KMS-11 (cell line): ENCODE measurements at regions not wholly inside any gene's neighbourhood (a gene's known extent, or its start where the extent isn't known, plus 50 kb on each side); places are given as distances from the start of the nearest gene placed in this dataset.

Source experiments
- H2AFZ ChIP-seq: fragments of 200-600 bp; sonication (generic); 2 replicates; pipeline ENCODE4 v1.6.1; 2016; ENCODE audit warnings: antibody characterized with exemption, mixed run types, low read depth
- H3K27ac ChIP-seq: fragments of 200-600 bp; sonication (generic); 2 replicates; pipeline ENCODE4 v1.6.1; 2016; ENCODE audit warnings: mild to moderate bottlenecking, mixed run types
- H3K27me3 ChIP-seq: fragments of 200-600 bp; sonication (generic); 2 replicates; pipeline ENCODE4 v1.6.1; 2017; ENCODE audit warnings: mild to moderate bottlenecking, low read depth, mixed run types, moderate library complexity; ENCODE audit not compliant: insufficient read depth
- H3K36me3 ChIP-seq: fragments of 200-600 bp; sonication (generic); 2 replicates; pipeline ENCODE4 v1.6.1; 2017; ENCODE audit warnings: mild to moderate bottlenecking, mixed run types; ENCODE audit not compliant: insufficient read depth
- H3K4me1 ChIP-seq: fragments of 200-600 bp; sonication (generic); 2 replicates; pipeline ENCODE4 v1.6.1; 2016; ENCODE audit warnings: mild to moderate bottlenecking, low read depth, mixed run types; ENCODE audit not compliant: poor library complexity, severe bottlenecking
- H3K4me2 ChIP-seq: fragments of 200-600 bp; sonication (generic); 2 replicates; pipeline ENCODE4 v1.7.0; 2016; ENCODE audit warnings: mild to moderate bottlenecking, mixed run types
- H3K4me3 ChIP-seq: fragments of 200-600 bp; sonication (generic); IDR thresholded peaks from 2 replicates; pipeline ENCODE4 v1.6.1; 2017; ENCODE audit warnings: low read depth, low read length, mixed read lengths; ENCODE audit not compliant: insufficient read depth
- H3K79me2 ChIP-seq: fragments of 200-600 bp; sonication (generic); 2 replicates; pipeline ENCODE4 v1.6.1; 2016; ENCODE audit warnings: low read depth, mixed run types; ENCODE audit not compliant: insufficient read depth
- H3K9ac ChIP-seq: fragments of 200-600 bp; sonication (generic); 2 replicates; pipeline ENCODE4 v1.6.1; 2016; ENCODE audit warnings: mild to moderate bottlenecking, mixed run types
- H4K20me1 ChIP-seq: fragments of 200-600 bp; sonication (generic); 2 replicates; pipeline ENCODE4 v1.6.1; 2016; ENCODE audit warnings: mild to moderate bottlenecking, mixed run types; ENCODE audit not compliant: insufficient read depth
- CTCF ChIP-seq: fragments of 200-600 bp; sonication (generic); conservative IDR thresholded peaks from 2 replicates; pipeline ENCODE4 v1.6.1; 2017; ENCODE audit warnings: low read depth, mild to moderate bottlenecking, antibody characterized with exemption, low read length, moderate library complexity, mixed read lengths

GRCh38 chr11:130578738-130579368 is 130.4 kb downstream of the ADAMTS15 start:
- no peak overlapping the region for H3K27ac ChIP-seq
- no peak overlapping the region for H3K9ac ChIP-seq
- H4K20me1 ChIP-seq: no peaks in the 10 kb centered on the region
- no peaks in the 10 kb centered on the region for H3K36me3 ChIP-seq
- no peaks in the 10 kb centered on the region for H3K27me3 ChIP-seq
- no peaks in the 10 kb centered on the region for H3K4me1 ChIP-seq
- no peak overlapping the region for H3K4me2 ChIP-seq
- H3K79me2 ChIP-seq: no peaks in the 10 kb centered on the region
- H3K4me3 ChIP-seq: no peak overlapping the region
- no peak overlapping the region for H2AFZ ChIP-seq
- no peak for TF ChIP-seq CTCF

GRCh38 chr11:130580372-130580771 is 131.9 kb downstream of the ADAMTS15 start:
- H3K4me1 ChIP-seq: no peaks in the 10 kb centered on the region
- H3K27ac ChIP-seq: no peak overlapping the region
- no peak overlapping the region for H3K4me2 ChIP-seq
- no peak for TF ChIP-seq CTCF
- no peaks in the 10 kb centered on the region for H3K36me3 ChIP-seq
- H3K79me2 ChIP-seq: no peaks in the 10 kb centered on the region
- no peaks in the 10 kb centered on the region for H3K27me3 ChIP-seq
- no peak overlapping the region for H3K4me3 ChIP-seq
- no peaks in the 10 kb centered on the region for H4K20me1 ChIP-seq
- H3K9ac ChIP-seq: no peak overlapping the region
- H2AFZ ChIP-seq: no peak overlapping the region

- no peaks in the 10 kb centered on the region for H3K36me3 ChIP-seq
- H3K4me3 ChIP-seq: no peak overlapping the region
- no peak overlapping the region for H3K4me2 ChIP-seq
- no peak overlapping the region for H3K27ac ChIP-seq
- H2AFZ ChIP-seq: no peak overlapping the region
- no peak for TF ChIP-seq CTCF
- H3K9ac ChIP-seq: no peak overlapping the region
- no peaks in the 10 kb centered on the region for H4K20me1 ChIP-seq
- H3K79me2 ChIP-seq: no peaks in the 10 kb centered on the region
- H3K4me1 ChIP-seq: no peaks in the 10 kb centered on the region
- H3K27me3 ChIP-seq: no peaks in the 10 kb centered on the region
These were observed 132.5 kb downstream of the ADAMTS15 start for GRCh38 chr11:130580891-130581492.

GRCh38 chr11:130581646-130582045 is 133.2 kb downstream of the ADAMTS15 start:
- Histone ChIP-seq H3K4me3 (no peak overlapping the region), H2AFZ (no peak overlapping the region), H3K27ac (no peak overlapping the region)

More at GRCh38 chr11:130581646-130582045, 133.2 kb downstream of the ADAMTS15 start:
- H4K20me1 ChIP-seq: no peaks in the 10 kb centered on the region
- H3K79me2 ChIP-seq: no peaks in the 10 kb centered on the region
- no peak for TF ChIP-seq CTCF
- H3K27me3 ChIP-seq: no peaks in the 10 kb centered on the region
- no peak overlapping the region for H3K4me2 ChIP-seq
- no peaks in the 10 kb centered on the region for H3K36me3 ChIP-seq
- H3K9ac ChIP-seq: no peak overlapping the region
- H3K4me1 ChIP-seq: no peaks in the 10 kb centered on the region
